ENCODE measurements at regions not wholly inside any gene's neighbourhood (a gene's known extent, or its start where the extent isn't known, plus 50 kb on each side); places are given as distances from the start of the nearest gene placed in this dataset.

- Histone ChIP-seq H3K36me3 (ENCODE audit: insufficient read depth, low read length) (no peaks in the 10 kb centered on the region), H3F3A (ENCODE audit: low read depth) (no peaks in the 10 kb centered on the region), H3K79me2 (ENCODE audit: insufficient read depth, low read length) (no peaks in the 10 kb centered on the region), H4K20me1 (ENCODE audit: insufficient read depth, low read length, poor library complexity, severe bottlenecking) (no peaks in the 10 kb centered on the region), H2AFZ (ENCODE audit: low read length) (no peak overlapping the region), H3K4me3 (ENCODE audit: low read length, poor library complexity, severe bottlenecking) (no peak overlapping the region), H3K4me2 (ENCODE audit: low read depth, low read length, poor library complexity, severe bottlenecking) (no peak overlapping the region), H3K9me3 (ENCODE audit: insufficient read depth, low read depth, low read length) (no peaks in the 10 kb centered on the region), H3K9ac (ENCODE audit: low read depth, low read length, poor library complexity, severe bottlenecking) (no peak overlapping the region), H3K27me3 (ENCODE audit: insufficient read depth, low read length, poor library complexity, severe bottlenecking) (no peaks in the 10 kb centered on the region), H3K4me1 (ENCODE audit: insufficient read depth, low read length, poor library complexity, severe bottlenecking) (no peaks in the 10 kb centered on the region), H3K9me2 (replicated peaks; ENCODE audit: low read depth, low read length) (no peaks in the 10 kb centered on the region)
- TF ChIP-seq EZH2phosphoT487 (IDR thresholded peaks at IDR 0.05; ENCODE audit: borderline replicate concordance) (no peak), CTCF (conservative IDR thresholded peaks at IDR 0.05; ENCODE audit: low read length) (no peak)
Measured at GRCh38 chr7:84595026-84595425, 400.4 kb upstream of the SEMA3A start.

- H3K4me3 ChIP-seq (ENCODE audit: low read length, poor library complexity, severe bottlenecking): no peak overlapping the region
- H3K27me3 ChIP-seq (ENCODE audit: insufficient read depth, low read length, poor library complexity, severe bottlenecking): no peaks in the 10 kb centered on the region
- no peaks in the 10 kb centered on the region for H3F3A ChIP-seq (ENCODE audit: low read depth)
- no peaks in the 10 kb centered on the region for H3K9me3 ChIP-seq (ENCODE audit: insufficient read depth, low read depth, low read length)
- no peaks in the 10 kb centered on the region for H3K9me2 ChIP-seq (replicated peaks; ENCODE audit: low read depth, low read length)
- no peaks in the 10 kb centered on the region for H3K36me3 ChIP-seq (ENCODE audit: insufficient read depth, low read length)
- H3K79me2 ChIP-seq (ENCODE audit: insufficient read depth, low read length): no peaks in the 10 kb centered on the region
- no peak overlapping the region for H3K9ac ChIP-seq (ENCODE audit: low read depth, low read length, poor library complexity, severe bottlenecking)
- no peaks in the 10 kb centered on the region for H3K4me1 ChIP-seq (ENCODE audit: insufficient read depth, low read length, poor library complexity, severe bottlenecking)
- no peak overlapping the region for H2AFZ ChIP-seq (ENCODE audit: low read length)
- H3K4me2 ChIP-seq (ENCODE audit: low read depth, low read length, poor library complexity, severe bottlenecking): no peak overlapping the region
- TF ChIP-seq CTCF (conservative IDR thresholded peaks at IDR 0.05; ENCODE audit: low read length): no peak
- no peak for TF ChIP-seq EZH2phosphoT487 (IDR thresholded peaks at IDR 0.05; ENCODE audit: borderline replicate concordance)
- no peaks in the 10 kb centered on the region for H4K20me1 ChIP-seq (ENCODE audit: insufficient read depth, low read length, poor library complexity, severe bottlenecking)
Measured at GRCh38 chr7:84591897-84592296, 397.3 kb upstream of the SEMA3A start.

GRCh38 chr7:84589012-84589411 is 394.4 kb upstream of the SEMA3A start:
- H3K4me3 ChIP-seq (ENCODE audit: low read length, poor library complexity, severe bottlenecking): no peak overlapping the region

More at GRCh38 chr7:84589012-84589411, 394.4 kb upstream of the SEMA3A start:
- Histone ChIP-seq H3K36me3 (ENCODE audit: insufficient read depth, low read length) (no peaks in the 10 kb centered on the region), H3K9me3 (ENCODE audit: insufficient read depth, low read depth, low read length) (no peaks in the 10 kb centered on the region), H3K4me2 (ENCODE audit: low read depth, low read length, poor library complexity, severe bottlenecking) (no peak overlapping the region), H3K79me2 (ENCODE audit: insufficient read depth, low read length) (no peaks in the 10 kb centered on the region), H3F3A (ENCODE audit: low read depth) (no peaks in the 10 kb centered on the region), H2AFZ (ENCODE audit: low read length) (no peak overlapping the region), H3K4me1 (ENCODE audit: insufficient read depth, low read length, poor library complexity, severe bottlenecking) (no peaks in the 10 kb centered on the region), H3K27me3 (ENCODE audit: insufficient read depth, low read length, poor library complexity, severe bottlenecking) (no peaks in the 10 kb centered on the region), H3K9me2 (replicated peaks; ENCODE audit: low read depth, low read length) (no peaks in the 10 kb centered on the region), H3K9ac (ENCODE audit: low read depth, low read length, poor library complexity, severe bottlenecking) (no peak overlapping the region), H4K20me1 (ENCODE audit: insufficient read depth, low read length, poor library complexity, severe bottlenecking) (no peaks in the 10 kb centered on the region)
- TF ChIP-seq CTCF (conservative IDR thresholded peaks at IDR 0.05; ENCODE audit: low read length): no peak
- no peak for TF ChIP-seq EZH2phosphoT487 (IDR thresholded peaks at IDR 0.05; ENCODE audit: borderline replicate concordance)

All from Loucy (cell line).